Mesendoderm (in vitro differentiated cells): ENCODE measurements at regions not wholly inside any gene's neighbourhood (a gene's known extent, or its start where the extent isn't known, plus 50 kb on each side); places are given as distances from the start of the nearest gene placed in this dataset.

ENCODE experiments used
- DNase-seq: peaks from one replicate; pipeline ENCODE4 v3.0.0; 2013
- H2AK5ac ChIP-seq: 2 replicates; pipeline ENCODE4 v1.6.1; 2013; ENCODE audit warnings: low read length, inconsistent platforms
- H2BK120ac ChIP-seq: 2 replicates; pipeline ENCODE4 v1.6.1; 2013; ENCODE audit warnings: low read depth, mild to moderate bottlenecking, low read length, moderate library complexity, mixed read lengths
- H2BK15ac ChIP-seq: replicated peaks from 2 replicates; pipeline ENCODE4 v1.6.1; 2013; ENCODE audit warnings: low read depth, mild to moderate bottlenecking, moderate library complexity
- H2BK5ac ChIP-seq: 2 replicates; pipeline ENCODE4 v1.6.1; 2013; ENCODE audit warnings: low read length, inconsistent platforms
- H3K18ac ChIP-seq: 2 replicates; pipeline ENCODE4 v1.6.1; 2013; ENCODE audit warnings: mild to moderate bottlenecking, low read length, mixed read lengths
- H3K23ac ChIP-seq: one replicate; pipeline ENCODE4 v1.6.1; 2013; ENCODE audit warnings: low read length
- H3K27ac ChIP-seq: 2 replicates; pipeline ENCODE4 v1.5.1; 2013; ENCODE audit warnings: low read depth, mild to moderate bottlenecking, inconsistent platforms, low read length, moderate library complexity
- H3K27me3 ChIP-seq: 2 replicates; pipeline ENCODE4 v1.6.1; 2013; ENCODE audit warnings: low read length, control low read depth, mild to moderate bottlenecking, inconsistent platforms; ENCODE audit not compliant: insufficient read depth, poor library complexity
- H3K36me3 ChIP-seq: 2 replicates; pipeline ENCODE4 v1.6.1; 2013; ENCODE audit warnings: low read length, inconsistent platforms; ENCODE audit not compliant: control insufficient read depth, insufficient read depth
- H3K4ac ChIP-seq: one replicate; pipeline ENCODE4 v1.6.1; 2013; ENCODE audit warnings: low read depth, mild to moderate bottlenecking, low read length, moderate library complexity
- H3K4me1 ChIP-seq: 2 replicates; pipeline ENCODE4 v1.6.1; 2013; ENCODE audit warnings: low read depth, low read length, inconsistent platforms; ENCODE audit not compliant: control insufficient read depth
- H3K4me2 ChIP-seq: 2 replicates; pipeline ENCODE4 v1.6.1; 2013; ENCODE audit warnings: low read length
- H3K4me3 ChIP-seq: 2 replicates; pipeline ENCODE4 v1.5.1; 2013; ENCODE audit warnings: mild to moderate bottlenecking, low read length
- H3K56ac ChIP-seq: one replicate; pipeline ENCODE4 v1.6.1; 2013; ENCODE audit warnings: low read length
- H3K79me1 ChIP-seq: 2 replicates; pipeline ENCODE4 v1.6.1; 2013; ENCODE audit warnings: low read length, inconsistent platforms
- H3K79me2 ChIP-seq: 2 replicates; pipeline ENCODE4 v1.6.1; 2013; ENCODE audit warnings: mild to moderate bottlenecking, low read length; ENCODE audit not compliant: control insufficient read depth, insufficient read depth
- H3K9ac ChIP-seq: 2 replicates; pipeline ENCODE4 v1.6.1; 2013; ENCODE audit warnings: low read length, inconsistent platforms
- H4K5ac ChIP-seq: one replicate; pipeline ENCODE4 v1.6.1; 2013; ENCODE audit warnings: low read length
- H4K8ac ChIP-seq: one replicate; pipeline ENCODE4 v1.6.1; 2013; ENCODE audit warnings: low read depth, mild to moderate bottlenecking, control low read depth, low read length, moderate library complexity
- WGBS: extraction: QIAGEN DNeasy Blood & Tissue Kit; methylation state at CpG from one replicate; pipeline ENCODE4 v1.1.7; 2013; ENCODE audit warnings: low lambda C conversion rate, missing lambda C conversion rate; ENCODE audit not compliant: insufficient coverage; ENCODE audit errors: extremely low coverage; 5-methylcytosine and 5-hydroxymethylcytosine counted together

- peaks cover 5% of the 10 kb centered on the region for H3K4me1 ChIP-seq
These were observed 71.9 kb upstream of the CELF4 start for GRCh38 chr18:37637478-37637850.

GRCh38 chr18:37636831-37637477, 71.4 kb upstream of the CELF4 start:
- WGBS, result no CpG with 5 or more reads among the region's 8 CpGs
- Histone ChIP-seq H2BK15ac (no peak overlapping the region), H3K27me3 (no peaks in the 10 kb centered on the region), H3K4ac (no peak overlapping the region), H4K8ac (no peak overlapping the region), H2BK5ac (no peak overlapping the region), H3K56ac (no peak overlapping the region), H3K79me1 (no peaks in the 10 kb centered on the region), H3K18ac (no peak overlapping the region), H3K23ac (no peak overlapping the region), H2BK120ac (no peak overlapping the region), H4K5ac (no peak overlapping the region), H3K79me2 (no peaks in the 10 kb centered on the region), H3K9ac (no peak overlapping the region), H3K4me2 (no peak overlapping the region), H2AK5ac (no peak overlapping the region), H3K27ac (no peak overlapping the region), H3K36me3 (no peaks in the 10 kb centered on the region), H3K4me3 (no peak overlapping the region), H3K4me1 (peaks cover 5% of the 10 kb centered on the region)
- DNase-seq, result no peak

More at GRCh38 chr18:37637478-37637850, 71.9 kb upstream of the CELF4 start:
- no peaks in the 10 kb centered on the region for H3K79me2 ChIP-seq
- no peak overlapping the region for H4K5ac ChIP-seq
- no peak overlapping the region for H3K27ac ChIP-seq
- DNase-seq, result no peak
- H2BK5ac ChIP-seq, result no peak overlapping the region
- no peak overlapping the region for H3K9ac ChIP-seq
- no peaks in the 10 kb centered on the region for H3K79me1 ChIP-seq
- H2AK5ac ChIP-seq, result no peak overlapping the region
- H3K4ac ChIP-seq, result no peak overlapping the region
- no peak overlapping the region for H3K23ac ChIP-seq
- H3K36me3 ChIP-seq, result no peaks in the 10 kb centered on the region
- H3K4me3 ChIP-seq, result no peak overlapping the region
- no peak overlapping the region for H2BK120ac ChIP-seq
- H3K27me3 ChIP-seq, result no peaks in the 10 kb centered on the region
- WGBS, result no CpG with 5 or more reads among the region's 4 CpGs
- H3K18ac ChIP-seq, result no peak overlapping the region
- no peak overlapping the region for H3K4me2 ChIP-seq
- no peak overlapping the region for H4K8ac ChIP-seq
- no peak overlapping the region for H2BK15ac ChIP-seq
- no peak overlapping the region for H3K56ac ChIP-seq

GRCh38 chr18:37634516-37634915, 68.9 kb upstream of the CELF4 start:
- Histone ChIP-seq H3K36me3 (no peaks in the 10 kb centered on the region), H2BK5ac (no peak overlapping the region), H2BK15ac (no peak overlapping the region), H3K27ac (no peak overlapping the region), H3K56ac (no peak overlapping the region), H3K9ac (no peak overlapping the region), H3K18ac (no peak overlapping the region), H2BK120ac (no peak overlapping the region), H3K23ac (no peak overlapping the region), H3K27me3 (no peaks in the 10 kb centered on the region), H3K4me2 (no peak overlapping the region), H4K8ac (no peak overlapping the region), H3K4me3 (no peak overlapping the region), H2AK5ac (no peak overlapping the region), H3K4me1 (no peaks in the 10 kb centered on the region), H4K5ac (no peak overlapping the region), H3K4ac (no peak overlapping the region), H3K79me2 (no peaks in the 10 kb centered on the region), H3K79me1 (no peaks in the 10 kb centered on the region)
- no CpG with 5 or more reads among the region's 2 CpGs for WGBS
- DNase-seq, result no peak

GRCh38 chr18:37631422-37631821, 65.8 kb upstream of the CELF4 start:
- no peak overlapping the region for H4K8ac ChIP-seq
- H3K36me3 ChIP-seq, result no peaks in the 10 kb centered on the region
- H2BK5ac ChIP-seq, result no peak overlapping the region
- H2BK15ac ChIP-seq, result no peak overlapping the region
- no peak overlapping the region for H3K27ac ChIP-seq
- no peak overlapping the region for H3K23ac ChIP-seq
- H3K79me2 ChIP-seq, result no peaks in the 10 kb centered on the region
- no peaks in the 10 kb centered on the region for H3K27me3 ChIP-seq
- no peak overlapping the region for H2BK120ac ChIP-seq
- no peak overlapping the region for H3K18ac ChIP-seq
- DNase-seq, result no peak
- H2AK5ac ChIP-seq, result no peak overlapping the region
- no peak overlapping the region for H4K5ac ChIP-seq
- H3K79me1 ChIP-seq, result no peaks in the 10 kb centered on the region
- no peak overlapping the region for H3K4me2 ChIP-seq
- H3K4ac ChIP-seq, result no peak overlapping the region
- H3K56ac ChIP-seq, result no peak overlapping the region
- H3K9ac ChIP-seq, result no peak overlapping the region
- WGBS, result no CpG with 5 or more reads among the region's 4 CpGs
- no peak overlapping the region for H3K4me3 ChIP-seq
- H3K4me1 ChIP-seq, result no peaks in the 10 kb centered on the region

DNA sequence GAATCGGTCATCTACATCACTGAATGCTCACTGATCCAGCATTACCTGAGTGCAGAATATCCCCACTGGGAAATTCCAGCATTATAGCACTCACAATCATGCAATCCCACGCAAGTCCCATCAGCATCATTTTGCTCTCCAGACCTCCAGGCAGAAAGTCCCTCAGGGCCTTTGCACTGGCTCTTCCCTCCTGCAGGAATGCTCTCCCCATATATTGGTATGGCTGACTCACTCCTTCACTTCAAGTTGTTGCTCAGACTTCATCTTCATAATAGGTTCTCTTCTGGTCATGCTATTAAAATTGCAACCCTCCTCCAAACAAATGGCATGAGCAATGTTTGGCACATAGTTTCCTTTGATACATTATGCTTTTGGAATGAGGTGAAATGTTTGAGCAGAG, 64.7 kb upstream of the CELF4 start:
- H2AK5ac ChIP-seq, result no peak overlapping the region
- H3K9ac ChIP-seq, result no peak overlapping the region
- H3K27ac ChIP-seq, result no peak overlapping the region
- H3K4me2 ChIP-seq, result no peak overlapping the region
- H3K27me3 ChIP-seq, result no peaks in the 10 kb centered on the region
- no peak overlapping the region for H3K4me3 ChIP-seq
- WGBS, result no CpG with 5 or more reads among the region's 2 CpGs
- no peaks in the 10 kb centered on the region for H3K79me2 ChIP-seq
- H3K56ac ChIP-seq, result no peak overlapping the region
- H4K8ac ChIP-seq, result no peak overlapping the region
- no peaks in the 10 kb centered on the region for H3K36me3 ChIP-seq
- no peaks in the 10 kb centered on the region for H3K4me1 ChIP-seq
- no peak overlapping the region for H2BK120ac ChIP-seq
- H2BK5ac ChIP-seq, result no peak overlapping the region
- H3K4ac ChIP-seq, result no peak overlapping the region
- H3K23ac ChIP-seq, result no peak overlapping the region
- DNase-seq, result no peak
- H3K18ac ChIP-seq, result no peak overlapping the region
- no peak overlapping the region for H2BK15ac ChIP-seq
- H4K5ac ChIP-seq, result no peak overlapping the region
- H3K79me1 ChIP-seq, result no peaks in the 10 kb centered on the region
